ENCODE measurements at regions not wholly inside any gene's neighbourhood (a gene's known extent, or its start where the extent isn't known, plus 50 kb on each side); places are given as distances from the start of the nearest gene placed in this dataset.

- Histone ChIP-seq H3K36me3 (ENCODE audit: control insufficient read depth, insufficient read depth, low read length) (no peaks in the 10 kb centered on the region), H3K4me3 (ENCODE audit: extremely low read depth, insufficient read depth, low read length, poor library complexity, severe bottlenecking) (no peak overlapping the region), H3K27ac (ENCODE audit: low read depth, low read length, severe bottlenecking) (no peak overlapping the region), H3K4me1 (ENCODE audit: control insufficient read depth, insufficient read depth, low read length, poor library complexity, severe bottlenecking) (no peaks in the 10 kb centered on the region), H3K9me3 (ENCODE audit: control insufficient read depth, low read length) (no peaks in the 10 kb centered on the region)
- WGBS, 2 experiments (ENCODE audit: insufficient coverage in 2 of 2): 76 to 91% methylated on average over 3 to 6 of the region's 8 CpGs
Measured at GRCh38 chr18:67200665-67201064, 315.9 kb downstream of the DSEL start.

DNA sequence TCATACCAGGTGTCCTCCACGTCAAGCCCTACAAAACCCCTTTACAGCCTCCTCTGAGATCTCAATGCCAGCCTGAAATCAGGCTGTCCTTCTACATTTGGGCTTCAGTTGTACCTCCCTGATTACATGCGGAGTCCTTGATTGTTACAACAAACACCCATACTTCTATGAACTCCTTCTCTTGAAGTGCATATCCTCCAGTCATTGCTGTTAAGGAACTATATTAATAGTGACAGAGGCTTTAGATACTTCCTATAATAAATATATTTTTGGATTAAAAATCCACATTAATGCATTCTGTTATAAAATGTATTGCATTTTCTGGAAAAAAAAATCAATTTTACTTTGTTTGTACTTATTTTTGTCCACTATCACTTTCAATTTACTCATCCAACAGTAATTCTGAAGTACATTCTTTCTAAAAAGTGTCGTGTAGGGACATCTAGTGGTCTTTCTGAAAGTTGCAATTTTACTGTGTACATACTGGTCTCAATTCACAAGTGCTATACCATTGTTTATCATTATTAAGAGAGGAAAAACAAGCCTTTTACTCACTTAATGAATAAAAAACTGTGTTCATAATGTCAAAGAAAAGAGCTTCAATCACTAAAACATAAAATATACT, 316.4 kb downstream of the DSEL start:
- WGBS, 2 experiments (ENCODE audit: insufficient coverage in 2 of 2): 94% methylated on average over 2 of the region's 3 CpGs; no CpG with 5 or more reads in 1 of the 2 experiments

GRCh38 chr18:67194886-67195285, 321.6 kb downstream of the DSEL start:
- Histone ChIP-seq H3K36me3 (ENCODE audit: control insufficient read depth, insufficient read depth, low read length) (no peaks in the 10 kb centered on the region), H3K27ac (ENCODE audit: low read depth, low read length, severe bottlenecking) (no peak overlapping the region), H3K9me3 (ENCODE audit: control insufficient read depth, low read length) (no peaks in the 10 kb centered on the region), H3K4me1 (ENCODE audit: control insufficient read depth, insufficient read depth, low read length, poor library complexity, severe bottlenecking) (no peaks in the 10 kb centered on the region), H3K4me3 (ENCODE audit: extremely low read depth, insufficient read depth, low read length, poor library complexity, severe bottlenecking) (no peak overlapping the region)
- 54% methylated on average over 4 of the region's 5 CpGs; no CpG with 5 or more reads in 1 of the 2 experiments for WGBS, 2 experiments (ENCODE audit: insufficient coverage in 2 of 2)

More for the DNA sequence above, 316.4 kb downstream of the DSEL start:
- Histone ChIP-seq H3K9me3 (ENCODE audit: control insufficient read depth, low read length) (no peaks in the 10 kb centered on the region), H3K4me1 (ENCODE audit: control insufficient read depth, insufficient read depth, low read length, poor library complexity, severe bottlenecking) (no peaks in the 10 kb centered on the region), H3K36me3 (ENCODE audit: control insufficient read depth, insufficient read depth, low read length) (no peaks in the 10 kb centered on the region), H3K27ac (ENCODE audit: low read depth, low read length, severe bottlenecking) (no peak overlapping the region), H3K4me3 (ENCODE audit: extremely low read depth, insufficient read depth, low read length, poor library complexity, severe bottlenecking) (no peak overlapping the region)

DNA sequence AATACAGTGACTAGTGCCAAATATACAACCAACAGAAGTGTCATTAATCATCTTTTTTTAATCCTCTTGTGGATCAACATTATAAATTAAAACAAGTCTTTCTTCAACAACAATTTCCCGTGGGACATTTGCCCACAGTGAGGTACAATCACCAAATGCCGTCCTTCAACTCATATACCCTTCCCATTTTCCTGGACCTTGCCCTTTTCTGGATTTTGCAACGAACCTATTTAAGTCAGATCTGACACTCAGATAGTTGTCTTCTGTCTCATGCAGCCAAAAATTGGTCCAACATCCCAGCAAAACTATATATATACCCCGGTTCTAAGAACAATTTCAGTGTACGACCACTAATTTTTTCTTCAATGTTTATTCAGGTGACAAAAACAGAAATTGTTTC, 324.0 kb downstream of the DSEL start:
- H3K36me3 ChIP-seq (ENCODE audit: control insufficient read depth, insufficient read depth, low read length): no peaks in the 10 kb centered on the region
- H3K4me3 ChIP-seq (ENCODE audit: extremely low read depth, insufficient read depth, low read length, poor library complexity, severe bottlenecking): no peak overlapping the region
- H3K27ac ChIP-seq (ENCODE audit: low read depth, low read length, severe bottlenecking): no peak overlapping the region
- H3K9me3 ChIP-seq (ENCODE audit: control insufficient read depth, low read length): no peaks in the 10 kb centered on the region
- no peaks in the 10 kb centered on the region for H3K4me1 ChIP-seq (ENCODE audit: control insufficient read depth, insufficient read depth, low read length, poor library complexity, severe bottlenecking)
- WGBS, 2 experiments (ENCODE audit: insufficient coverage in 2 of 2): 89 to 90% methylated on average over 3 of the region's 5 CpGs

DNA sequence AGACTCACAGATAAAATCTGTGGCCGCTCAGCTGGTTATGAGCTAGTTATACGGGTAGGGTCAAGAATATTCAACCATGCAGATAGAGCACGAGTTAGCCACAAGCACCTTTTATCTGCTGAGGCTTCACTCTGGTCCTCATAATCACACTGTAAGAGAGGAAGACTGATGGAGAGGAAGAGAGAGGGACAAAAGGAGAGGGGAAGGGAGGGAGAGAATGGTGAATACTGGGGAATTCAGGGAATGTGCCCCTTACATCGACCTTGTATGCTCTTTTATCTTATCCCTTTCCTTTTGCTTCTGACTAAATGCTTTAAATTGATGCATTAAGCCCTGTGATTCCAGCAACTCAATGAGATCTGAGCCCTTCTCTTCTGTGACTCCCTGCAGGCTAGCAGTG, 333.1 kb downstream of the DSEL start:
- Histone ChIP-seq H3K36me3 (ENCODE audit: control insufficient read depth, insufficient read depth, low read length) (no peaks in the 10 kb centered on the region), H3K27ac (ENCODE audit: low read depth, low read length, severe bottlenecking) (no peak overlapping the region), H3K4me3 (ENCODE audit: extremely low read depth, insufficient read depth, low read length, poor library complexity, severe bottlenecking) (no peak overlapping the region), H3K9me3 (ENCODE audit: control insufficient read depth, low read length) (no peaks in the 10 kb centered on the region), H3K4me1 (ENCODE audit: control insufficient read depth, insufficient read depth, low read length, poor library complexity, severe bottlenecking) (no peaks in the 10 kb centered on the region)
- 17 to 57% methylated on average over 1 to 3 of the region's 4 CpGs for WGBS, 2 experiments (ENCODE audit: insufficient coverage in 2 of 2)

GRCh38 chr18:67179726-67180125, 336.8 kb downstream of the DSEL start:
- WGBS, 2 experiments (ENCODE audit: insufficient coverage in 2 of 2): no CpG with 5 or more reads among the region's 3 CpGs
- H3K27ac ChIP-seq (ENCODE audit: low read depth, low read length, severe bottlenecking): no peak overlapping the region
- H3K9me3 ChIP-seq (ENCODE audit: control insufficient read depth, low read length): no peaks in the 10 kb centered on the region
- H3K4me1 ChIP-seq (ENCODE audit: control insufficient read depth, insufficient read depth, low read length, poor library complexity, severe bottlenecking): no peaks in the 10 kb centered on the region
- no peaks in the 10 kb centered on the region for H3K36me3 ChIP-seq (ENCODE audit: control insufficient read depth, insufficient read depth, low read length)
- H3K4me3 ChIP-seq (ENCODE audit: extremely low read depth, insufficient read depth, low read length, poor library complexity, severe bottlenecking): no peak overlapping the region

GRCh38 chr18:67159662-67160061, 356.9 kb downstream of the DSEL start:
- WGBS, 2 experiments (ENCODE audit: insufficient coverage in 2 of 2): 88% methylated on average over 1 of the region's 2 CpGs; no CpG with 5 or more reads in 1 of the 2 experiments
- no peaks in the 10 kb centered on the region for H3K4me1 ChIP-seq (ENCODE audit: control insufficient read depth, insufficient read depth, low read length, poor library complexity, severe bottlenecking)
- no peak overlapping the region for H3K4me3 ChIP-seq (ENCODE audit: extremely low read depth, insufficient read depth, low read length, poor library complexity, severe bottlenecking)
- no peak overlapping the region for H3K27ac ChIP-seq (ENCODE audit: low read depth, low read length, severe bottlenecking)
- H3K36me3 ChIP-seq (ENCODE audit: control insufficient read depth, insufficient read depth, low read length): no peaks in the 10 kb centered on the region
- H3K9me3 ChIP-seq (ENCODE audit: control insufficient read depth, low read length): no peaks in the 10 kb centered on the region

- H3K9me3 ChIP-seq (ENCODE audit: control insufficient read depth, low read length): no peaks in the 10 kb centered on the region
Measured at GRCh38 chr18:67154979-67155378, 361.5 kb downstream of the DSEL start.

GRCh38 chr18:67151366-67151765, 365.2 kb downstream of the DSEL start:
- no peaks in the 10 kb centered on the region for H3K36me3 ChIP-seq (ENCODE audit: control insufficient read depth, insufficient read depth, low read length)
- H3K4me1 ChIP-seq (ENCODE audit: control insufficient read depth, insufficient read depth, low read length, poor library complexity, severe bottlenecking): no peaks in the 10 kb centered on the region
- H3K9me3 ChIP-seq (ENCODE audit: control insufficient read depth, low read length): no peaks in the 10 kb centered on the region
- no peak overlapping the region for H3K4me3 ChIP-seq (ENCODE audit: extremely low read depth, insufficient read depth, low read length, poor library complexity, severe bottlenecking)
- H3K27ac ChIP-seq (ENCODE audit: low read depth, low read length, severe bottlenecking): no peak overlapping the region
- WGBS, 2 experiments (ENCODE audit: insufficient coverage in 2 of 2): 96 to 100% methylated on average over 3 of the region's 6 CpGs

More at GRCh38 chr18:67154979-67155378, 361.5 kb downstream of the DSEL start:
- no peak overlapping the region for H3K4me3 ChIP-seq (ENCODE audit: extremely low read depth, insufficient read depth, low read length, poor library complexity, severe bottlenecking)
- 80% methylated on average over 1 of the region's 3 CpGs for whole genome bisulfite sequencing, 2 experiments (ENCODE audit: insufficient coverage in 2 of 2)
- H3K27ac ChIP-seq (ENCODE audit: low read depth, low read length, severe bottlenecking): no peak overlapping the region
- H3K4me1 ChIP-seq (ENCODE audit: control insufficient read depth, insufficient read depth, low read length, poor library complexity, severe bottlenecking): no peaks in the 10 kb centered on the region
- no peaks in the 10 kb centered on the region for H3K36me3 ChIP-seq (ENCODE audit: control insufficient read depth, insufficient read depth, low read length)

DNA sequence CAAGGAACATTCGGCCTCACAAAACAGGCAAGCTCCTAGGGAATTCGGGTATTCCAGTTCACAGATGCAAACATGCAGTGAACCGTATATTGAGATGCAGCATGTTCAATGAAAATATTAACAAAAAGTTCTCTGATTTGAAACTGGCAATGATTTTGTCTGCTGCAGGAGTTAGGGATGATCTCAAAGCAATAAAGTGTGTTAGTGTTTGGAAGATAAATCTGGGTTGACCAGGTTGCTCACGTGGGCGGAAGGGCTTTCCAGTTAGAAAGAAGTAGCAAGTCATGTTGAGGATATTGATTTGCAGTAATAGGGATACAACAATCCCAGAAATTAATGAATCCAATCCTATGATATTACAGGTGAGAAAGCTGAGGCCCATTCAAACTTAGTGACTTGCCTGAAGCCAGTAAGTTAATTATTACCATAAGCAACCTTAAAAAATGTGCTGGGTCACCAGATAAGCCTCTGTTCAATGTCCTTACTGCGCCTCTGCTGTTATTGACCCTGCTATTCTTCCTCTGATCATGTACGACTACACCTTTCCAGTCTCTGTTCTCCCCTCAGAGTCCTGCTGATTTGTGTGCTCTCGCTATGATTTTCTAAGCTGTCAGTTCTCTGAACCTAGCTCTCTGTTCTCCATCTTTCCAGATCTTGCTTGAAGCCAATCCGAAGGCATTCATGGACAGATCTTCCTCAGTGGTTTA, 370.8 kb downstream of the DSEL start:
- no peak overlapping the region for H3K4me3 ChIP-seq (ENCODE audit: extremely low read depth, insufficient read depth, low read length, poor library complexity, severe bottlenecking)
- WGBS, 2 experiments (ENCODE audit: insufficient coverage in 2 of 2): 91 to 94% methylated on average over 6 of the region's 9 CpGs
- no peaks in the 10 kb centered on the region for H3K9me3 ChIP-seq (ENCODE audit: control insufficient read depth, low read length)
- no peak overlapping the region for H3K27ac ChIP-seq (ENCODE audit: low read depth, low read length, severe bottlenecking)
- H3K4me1 ChIP-seq (ENCODE audit: control insufficient read depth, insufficient read depth, low read length, poor library complexity, severe bottlenecking): no peaks in the 10 kb centered on the region
- H3K36me3 ChIP-seq (ENCODE audit: control insufficient read depth, insufficient read depth, low read length): no peaks in the 10 kb centered on the region

DNA sequence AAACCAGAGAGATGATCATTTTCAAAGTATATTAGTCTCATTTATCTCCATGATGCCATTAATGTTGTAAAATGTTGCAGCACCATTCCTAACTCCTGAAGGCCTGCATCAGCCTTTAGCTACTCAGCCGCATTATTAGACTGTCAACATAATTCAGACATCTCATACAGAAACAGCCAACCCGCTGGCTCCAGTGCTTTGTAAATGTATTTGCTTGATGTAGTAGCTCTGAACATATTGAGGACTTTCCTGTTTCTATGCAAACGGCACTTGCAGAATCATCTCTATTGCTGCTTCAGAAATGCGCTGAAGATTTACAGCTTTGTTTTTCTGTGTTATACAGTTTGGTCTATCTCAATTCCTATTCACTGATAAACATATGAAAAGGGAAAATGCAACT, 372.2 kb downstream of the DSEL start:
- Histone ChIP-seq H3K4me3 (ENCODE audit: extremely low read depth, insufficient read depth, low read length, poor library complexity, severe bottlenecking) (no peak overlapping the region), H3K4me1 (ENCODE audit: control insufficient read depth, insufficient read depth, low read length, poor library complexity, severe bottlenecking) (no peaks in the 10 kb centered on the region), H3K27ac (ENCODE audit: low read depth, low read length, severe bottlenecking) (no peak overlapping the region), H3K9me3 (ENCODE audit: control insufficient read depth, low read length) (no peaks in the 10 kb centered on the region), H3K36me3 (ENCODE audit: control insufficient read depth, insufficient read depth, low read length) (no peaks in the 10 kb centered on the region)
- WGBS, 2 experiments (ENCODE audit: insufficient coverage in 2 of 2): 100% methylated on average over 1 of the region's 4 CpGs; no CpG with 5 or more reads in 1 of the 2 experiments
